ENCODE measurements at regions not wholly inside any gene's neighbourhood (a gene's known extent, or its start where the extent isn't known, plus 50 kb on each side); places are given as distances from the start of the nearest gene placed in this dataset.
"Not testable (repeated sequence)": the region's sequence is repeated elsewhere in the genome, so short reads cannot be mapped to it uniquely, and the experiment has no call there.

DNA sequence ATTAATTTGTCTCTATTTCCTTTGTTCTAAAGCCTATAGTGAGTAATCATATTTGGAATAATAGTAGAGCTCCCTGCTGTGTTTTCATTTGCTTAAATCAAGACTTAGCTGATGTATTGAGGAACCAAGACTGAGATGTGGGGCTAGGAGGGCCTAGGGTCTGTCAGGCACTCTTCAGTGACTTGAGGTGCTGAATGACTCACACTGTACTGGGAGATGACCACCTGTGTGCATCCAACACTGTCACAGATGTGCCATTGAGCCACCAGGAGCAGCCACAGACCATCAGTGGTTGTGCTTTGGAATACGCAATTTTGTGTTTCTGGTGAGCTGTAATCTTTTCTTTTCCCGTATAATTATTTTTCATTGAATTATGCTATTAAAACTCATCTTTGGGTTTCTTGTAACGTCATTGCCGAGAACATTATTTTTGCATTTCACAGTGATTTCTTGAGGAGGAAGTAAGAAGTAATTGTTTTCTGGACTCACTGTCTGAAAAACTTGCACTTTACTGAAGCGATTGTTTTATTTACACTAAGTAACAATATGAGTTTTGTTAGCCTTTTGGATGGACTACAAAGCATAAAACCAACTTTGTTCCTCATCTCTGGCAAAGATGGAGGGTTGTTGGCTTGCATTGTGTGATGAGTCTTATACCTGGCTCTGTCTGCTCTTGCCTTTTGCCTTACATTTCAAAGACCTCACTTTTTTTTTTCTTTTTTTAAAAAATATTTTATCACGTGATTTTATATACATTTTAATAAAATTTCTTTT lies 872.2 kb upstream of the TPTE start:
- H2AFZ ChIP-seq (ENCODE audit: low read depth, low read length); H3K9ac ChIP-seq (ENCODE audit: insufficient read depth in 1 of 2, low read depth in 2 of 2, low read length in 2 of 2); BruUV-seq (replicated peaks); H3K4me2 ChIP-seq (ENCODE audit: insufficient read depth, low read length); ATAC-seq; FAIRE-seq; H3K27me3 ChIP-seq (ENCODE audit: control insufficient read depth in 2 of 2, insufficient read depth in 2 of 2, low read length in 2 of 2); H3K4me3 ChIP-seq; H3K4me1 ChIP-seq (replicated peaks in 1 of 2; ENCODE audit: control insufficient read depth in 2 of 2, insufficient read depth in 2 of 2, low read length in 2 of 2); POLR2A ChIA-PET; intact Hi-C loops (cut with micrococcal nuclease); H4K20me1 ChIP-seq (replicated peaks; ENCODE audit: control insufficient read depth, insufficient read depth, low read length); H3K9me1 ChIP-seq (ENCODE audit: control insufficient read depth, insufficient read depth, low read length); DNase-seq (ENCODE audit: extremely low read depth in 1 of 4, low spot score in 3 of 4); H3K27ac ChIP-seq (ENCODE audit: extremely low read depth, low read depth, low read length); in situ Hi-C loops (cut with MboI); H3K36me3 ChIP-seq (ENCODE audit: control insufficient read depth, insufficient read depth, low read length); H3K9me3 ChIP-seq (replicated peaks; ENCODE audit: control insufficient read depth, insufficient read depth, low read depth, low read length); CTCF ChIA-PET (ENCODE audit: low intra/inter-chr PET ratio); H3K79me2 ChIP-seq (ENCODE audit: control insufficient read depth, insufficient read depth, low read length): not testable (repeated sequence)
- TF ChIP-seq, protein P1, sequence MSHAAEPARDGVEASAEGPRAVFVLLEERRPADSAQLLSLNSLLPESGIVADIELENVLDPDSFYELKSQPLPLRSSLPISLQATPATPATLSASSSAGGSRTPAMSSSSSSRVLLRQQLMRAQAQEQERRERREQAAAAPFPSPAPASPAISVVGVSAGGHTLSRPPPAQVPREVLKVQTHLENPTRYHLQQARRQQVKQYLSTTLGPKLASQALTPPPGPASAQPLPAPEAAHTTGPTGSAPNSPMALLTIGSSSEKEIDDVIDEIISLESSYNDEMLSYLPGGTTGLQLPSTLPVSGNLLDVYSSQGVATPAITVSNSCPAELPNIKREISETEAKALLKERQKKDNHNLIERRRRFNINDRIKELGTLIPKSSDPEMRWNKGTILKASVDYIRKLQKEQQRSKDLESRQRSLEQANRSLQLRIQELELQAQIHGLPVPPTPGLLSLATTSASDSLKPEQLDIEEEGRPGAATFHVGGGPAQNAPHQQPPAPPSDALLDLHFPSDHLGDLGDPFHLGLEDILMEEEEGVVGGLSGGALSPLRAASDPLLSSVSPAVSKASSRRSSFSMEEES (CRISPR knock-in tag; IDR thresholded peaks at IDR 0.05), result peak; percentile 15; the same call in 1 of the 2 replicates
- WGBS (ENCODE audit: insufficient coverage, low coverage, missing lambda C conversion rate), result 0% methylated on average over 6 of the region's 6 CpGs

DNA sequence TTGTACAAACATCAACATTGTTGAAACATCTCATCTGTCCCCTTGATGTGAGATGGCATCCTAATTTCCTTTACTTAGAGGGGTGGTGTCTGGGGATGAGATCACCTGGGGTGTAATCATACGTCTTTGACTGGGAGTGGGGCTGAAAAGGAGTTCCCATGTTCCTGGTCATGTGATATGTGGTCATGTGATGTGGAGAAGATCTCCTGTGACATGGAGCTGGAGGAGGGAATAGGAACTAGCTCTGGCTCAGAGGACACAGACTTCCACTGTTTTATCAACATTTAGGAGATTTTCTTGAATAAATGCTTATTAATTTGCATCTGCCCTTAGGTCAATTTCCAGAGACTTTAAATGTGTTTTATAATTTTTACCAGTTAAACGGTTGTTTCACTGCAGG lies 868.6 kb upstream of the TPTE start:
- DNase-seq (ENCODE audit: extremely low read depth in 1 of 4, low spot score in 3 of 4); CTCF ChIA-PET (ENCODE audit: low intra/inter-chr PET ratio); H3K9me3 ChIP-seq (replicated peaks; ENCODE audit: control insufficient read depth, insufficient read depth, low read depth, low read length); H3K36me3 ChIP-seq (ENCODE audit: control insufficient read depth, insufficient read depth, low read length); H4K20me1 ChIP-seq (replicated peaks; ENCODE audit: control insufficient read depth, insufficient read depth, low read length); FAIRE-seq; H3K4me2 ChIP-seq (ENCODE audit: insufficient read depth, low read length); BruUV-seq (replicated peaks); H3K9ac ChIP-seq (ENCODE audit: insufficient read depth in 1 of 2, low read depth in 2 of 2, low read length in 2 of 2); H3K27ac ChIP-seq (ENCODE audit: extremely low read depth, low read depth, low read length); H3K9me1 ChIP-seq (ENCODE audit: control insufficient read depth, insufficient read depth, low read length); intact Hi-C loops (cut with micrococcal nuclease); H3K27me3 ChIP-seq (ENCODE audit: control insufficient read depth in 2 of 2, insufficient read depth in 2 of 2, low read length in 2 of 2); ATAC-seq; H3K4me3 ChIP-seq; H3K79me2 ChIP-seq (ENCODE audit: control insufficient read depth, insufficient read depth, low read length); H3K4me1 ChIP-seq (replicated peaks in 1 of 2; ENCODE audit: control insufficient read depth in 2 of 2, insufficient read depth in 2 of 2, low read length in 2 of 2); POLR2A ChIA-PET; H2AFZ ChIP-seq (ENCODE audit: low read depth, low read length); in situ Hi-C loops (cut with MboI): not testable (repeated sequence)
- whole genome bisulfite sequencing (ENCODE audit: insufficient coverage, low coverage, missing lambda C conversion rate), result 4% methylated on average over 2 of the region's 2 CpGs
- TF ChIP-seq, protein P1 (CRISPR knock-in tag; IDR thresholded peaks at IDR 0.05), result peak; percentile 60
- TF ChIP-seq RAD51 (IDR thresholded peaks at IDR 0.05; ENCODE audit: borderline replicate concordance, low read depth), result peak; percentile 35; the same call in 1 of the 2 replicates
- peak; percentile 36 for TF ChIP-seq USF2 (CRISPR knock-in tag; IDR thresholded peaks at IDR 0.05)

DNA sequence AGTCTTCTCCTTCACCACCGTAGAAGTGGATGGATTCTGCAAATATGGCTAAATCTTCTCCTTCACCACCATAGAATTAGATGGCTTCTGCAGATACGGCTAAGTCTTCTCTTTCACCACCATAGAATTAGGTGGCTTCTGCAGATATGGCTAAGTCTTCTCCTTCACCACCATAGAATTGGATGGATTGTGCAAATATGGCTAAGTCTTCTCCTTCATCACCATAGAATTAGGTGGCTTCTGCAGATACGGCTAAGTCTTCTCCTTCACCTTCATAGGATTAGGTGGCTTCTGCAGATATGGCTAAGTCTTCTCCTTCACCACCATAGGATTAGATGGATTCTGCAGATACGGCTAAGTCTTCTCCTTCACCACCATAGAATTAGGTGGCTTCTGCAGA lies 866.2 kb upstream of the TPTE start:
- H3K36me3 ChIP-seq (ENCODE audit: control insufficient read depth, insufficient read depth, low read length); H4K20me1 ChIP-seq (replicated peaks; ENCODE audit: control insufficient read depth, insufficient read depth, low read length); H3K4me2 ChIP-seq (ENCODE audit: insufficient read depth, low read length); H3K9me1 ChIP-seq (ENCODE audit: control insufficient read depth, insufficient read depth, low read length); H3K79me2 ChIP-seq (ENCODE audit: control insufficient read depth, insufficient read depth, low read length); DNase-seq (ENCODE audit: extremely low read depth in 1 of 4, low spot score in 3 of 4); BruUV-seq (replicated peaks); H3K4me3 ChIP-seq; POLR2A ChIA-PET; in situ Hi-C loops (cut with MboI); H3K4me1 ChIP-seq (replicated peaks in 1 of 2; ENCODE audit: control insufficient read depth in 2 of 2, insufficient read depth in 2 of 2, low read length in 2 of 2); ATAC-seq; H3K27me3 ChIP-seq (ENCODE audit: control insufficient read depth in 2 of 2, insufficient read depth in 2 of 2, low read length in 2 of 2); H2AFZ ChIP-seq (ENCODE audit: low read depth, low read length); H3K9ac ChIP-seq (ENCODE audit: insufficient read depth in 1 of 2, low read depth in 2 of 2, low read length in 2 of 2); FAIRE-seq; intact Hi-C loops (cut with micrococcal nuclease); H3K27ac ChIP-seq (ENCODE audit: extremely low read depth, low read depth, low read length); H3K9me3 ChIP-seq (replicated peaks; ENCODE audit: control insufficient read depth, insufficient read depth, low read depth, low read length); CTCF ChIA-PET (ENCODE audit: low intra/inter-chr PET ratio): not testable (repeated sequence)
- 1% methylated on average over 4 of the region's 4 CpGs for WGBS (ENCODE audit: insufficient coverage, low coverage, missing lambda C conversion rate)
